Stimulated activated naive B cell treated with anti-CD40 and anti-IgM and Interleukin-4, amounts not matched to agents 10 μg/mL and 1 μg/mL and 100 μg/mL, for 72 hours (primary cell): ENCODE measurements at regions not wholly inside any gene's neighbourhood (a gene's known extent, or its start where the extent isn't known, plus 50 kb on each side); places are given as distances from the start of the nearest gene placed in this dataset.

Source experiments
- ATAC-seq, 2 donors: fragments of 150-1000 bp; cut with Tn5 transposase; replicated peaks; 2 replicates each; pipeline ENCODE4 v1.10.0; 2021; ENCODE audit warnings: moderate library complexity in 1 of 2
- DNase-seq: peaks from one replicate; pipeline ENCODE4 v3.0.0; 2021
- H3K27ac Mint-ChIP-seq: one replicate; pipeline ENCODE4 v1.8.0; 2022; ENCODE audit warnings: mild to moderate bottlenecking, mixed read lengths
- H3K27me3 Mint-ChIP-seq, 2 donors: one replicate each; pipeline ENCODE4 v1.8.0; 2022; ENCODE audit warnings: mixed read lengths in 2 of 2
- H3K36me3 Mint-ChIP-seq, 2 donors: one replicate each; pipeline ENCODE4 v1.8.0; 2022; ENCODE audit warnings: mixed read lengths in 2 of 2, mild to moderate bottlenecking in 1 of 2
- H3K4me1 Mint-ChIP-seq, 2 donors: one replicate each; pipeline ENCODE4 v1.8.0; 2022; ENCODE audit warnings: mixed read lengths in 2 of 2, mild to moderate bottlenecking in 1 of 2
- H3K4me3 Mint-ChIP-seq, 2 donors: one replicate each; pipeline ENCODE4 v1.8.0; 2022; ENCODE audit warnings: mild to moderate bottlenecking in 2 of 2, mixed read lengths in 2 of 2, moderate library complexity in 1 of 2
- H3K9me3 Mint-ChIP-seq, 2 donors: one replicate each; pipeline ENCODE4 v1.8.0; 2022; ENCODE audit warnings: mixed read lengths in 2 of 2, mild to moderate bottlenecking in 1 of 2

- Mint-ChIP-seq H3K36me3 (no peaks in the 10 kb centered on the region), H3K27ac (no peak overlapping the region), H3K27me3 (peaks cover 5% of the 10 kb centered on the region in 2 donors), H3K9me3 (peaks cover 0 to 1% of the 10 kb centered on the region in 2 donors), H3K4me3 (no peak overlapping the region), H3K4me1 (no peaks in the 10 kb centered on the region)
- DNase-seq: no peak
- no peak for ATAC-seq
These were observed 200.1 kb downstream of the SALL1 start for GRCh38 chr16:50950955-50951354.

- Mint-ChIP-seq H3K36me3 (no peaks in the 10 kb centered on the region), H3K9me3 (peaks cover 0 to 1% of the 10 kb centered on the region in 2 donors), H3K4me1 (no peaks in the 10 kb centered on the region), H3K4me3 (no peak overlapping the region), H3K27me3 (peaks cover 5% of the 10 kb centered on the region in 2 donors), H3K27ac (no peak overlapping the region)
- ATAC-seq (no peak), DNase-seq (no peak)
These were observed 202.7 kb downstream of the SALL1 start for GRCh38 chr16:50948268-50948930.

- DNase-seq (no peak), ATAC-seq (no peak)
- Mint-ChIP-seq H3K4me1 (no peaks in the 10 kb centered on the region), H3K4me3 (no peak overlapping the region), H3K9me3 (peaks cover 0 to 1% of the 10 kb centered on the region in 2 donors), H3K27me3 (peaks cover 5% of the 10 kb centered on the region in 2 donors), H3K36me3 (no peaks in the 10 kb centered on the region), H3K27ac (no peak overlapping the region)
These were observed 203.2 kb downstream of the SALL1 start for GRCh38 chr16:50947826-50948225.

GRCh38 chr16:50946606-50947005, 204.5 kb downstream of the SALL1 start:
- H3K4me3 Mint-ChIP-seq: no peak overlapping the region
- H3K36me3 Mint-ChIP-seq: no peaks in the 10 kb centered on the region
- H3K4me1 Mint-ChIP-seq: no peaks in the 10 kb centered on the region
- no peaks in the 10 kb centered on the region for H3K27me3 Mint-ChIP-seq
- no peak for ATAC-seq
- DNase-seq: no peak
- H3K27ac Mint-ChIP-seq: no peak overlapping the region
- H3K9me3 Mint-ChIP-seq: peaks cover 0 to 1% of the 10 kb centered on the region in 2 donors

- no peaks in the 10 kb centered on the region for H3K4me1 Mint-ChIP-seq
These were observed 204.2 kb downstream of the CYLD start for GRCh38 chr16:50946098-50946497.

GRCh38 chr16:50945171-50945570, 203.3 kb downstream of the CYLD start:
- H3K4me1 Mint-ChIP-seq: no peaks in the 10 kb centered on the region
- ATAC-seq: no peak
- no peak for DNase-seq

More at GRCh38 chr16:50946098-50946497, 204.2 kb downstream of the CYLD start:
- no peak for ATAC-seq
- no peak overlapping the region for H3K4me3 Mint-ChIP-seq
- H3K27me3 Mint-ChIP-seq: no peaks in the 10 kb centered on the region
- peaks cover 0 to 1% of the 10 kb centered on the region in 2 donors for H3K9me3 Mint-ChIP-seq
- no peak for DNase-seq
- H3K36me3 Mint-ChIP-seq: no peaks in the 10 kb centered on the region
- no peak overlapping the region for H3K27ac Mint-ChIP-seq

GRCh38 chr16:50944436-50944835, 202.6 kb downstream of the CYLD start:
- H3K4me3 Mint-ChIP-seq: no peak overlapping the region
- H3K27me3 Mint-ChIP-seq: no peaks in the 10 kb centered on the region
- no peaks in the 10 kb centered on the region for H3K4me1 Mint-ChIP-seq
- no peak overlapping the region for H3K27ac Mint-ChIP-seq
- DNase-seq: no peak
- H3K9me3 Mint-ChIP-seq: peaks cover 0 to 1% of the 10 kb centered on the region in 2 donors
- ATAC-seq: no peak
- H3K36me3 Mint-ChIP-seq: no peaks in the 10 kb centered on the region

More at GRCh38 chr16:50945171-50945570, 203.3 kb downstream of the CYLD start:
- no peak overlapping the region for H3K4me3 Mint-ChIP-seq
- peaks cover 0 to 1% of the 10 kb centered on the region in 2 donors for H3K9me3 Mint-ChIP-seq
- no peaks in the 10 kb centered on the region for H3K27me3 Mint-ChIP-seq
- H3K36me3 Mint-ChIP-seq: no peaks in the 10 kb centered on the region
- H3K27ac Mint-ChIP-seq: no peak overlapping the region

- Mint-ChIP-seq H3K4me1 (no peaks in the 10 kb centered on the region), H3K4me3 (no peak overlapping the region), H3K36me3 (no peaks in the 10 kb centered on the region), H3K27me3 (no peaks in the 10 kb centered on the region), H3K27ac (no peak overlapping the region), H3K9me3 (peaks cover 0 to 1% of the 10 kb centered on the region in 2 donors)
- ATAC-seq (no peak), DNase-seq (no peak)
These were observed 202.1 kb downstream of the CYLD start for GRCh38 chr16:50944033-50944432.

- Mint-ChIP-seq H3K4me1 (no peaks in the 10 kb centered on the region), H3K27me3 (no peaks in the 10 kb centered on the region), H3K27ac (no peak overlapping the region), H3K9me3 (peaks cover 0 to 1% of the 10 kb centered on the region in 2 donors), H3K4me3 (no peak overlapping the region), H3K36me3 (no peaks in the 10 kb centered on the region)
- ATAC-seq: no peak
- DNase-seq: no peak
These were observed 200.3 kb downstream of the CYLD start for GRCh38 chr16:50942143-50942542.

GRCh38 chr16:50941681-50942080, 199.8 kb downstream of the CYLD start:
- peaks cover 0 to 1% of the 10 kb centered on the region in 2 donors for H3K9me3 Mint-ChIP-seq
- H3K4me1 Mint-ChIP-seq: no peaks in the 10 kb centered on the region

GRCh38 chr16:50940275-50940854, 198.5 kb downstream of the CYLD start:
- Mint-ChIP-seq H3K36me3 (no peaks in the 10 kb centered on the region), H3K9me3 (no peaks in the 10 kb centered on the region), H3K4me1 (no peaks in the 10 kb centered on the region), H3K27me3 (peaks cover 0 to 5% of the 10 kb centered on the region in 2 donors), H3K27ac (no peak overlapping the region), H3K4me3 (no peak overlapping the region)
- ATAC-seq (no peak), DNase-seq (no peak)

More at GRCh38 chr16:50941681-50942080, 199.8 kb downstream of the CYLD start:
- ATAC-seq (no peak), DNase-seq (no peak)
- no peak overlapping the region for H3K4me3 Mint-ChIP-seq
- H3K27me3 Mint-ChIP-seq: no peaks in the 10 kb centered on the region
- H3K27ac Mint-ChIP-seq: no peak overlapping the region
- no peaks in the 10 kb centered on the region for H3K36me3 Mint-ChIP-seq

- H3K4me1 Mint-ChIP-seq: no peaks in the 10 kb centered on the region
- no peak overlapping the region for H3K27ac Mint-ChIP-seq
- peaks cover 5% of the 10 kb centered on the region in 2 donors for H3K27me3 Mint-ChIP-seq
- no peak for DNase-seq
- H3K9me3 Mint-ChIP-seq: peaks cover 0 to 2% of the 10 kb centered on the region in 2 donors
- ATAC-seq: no peak
- no peak overlapping the region for H3K4me3 Mint-ChIP-seq
- H3K36me3 Mint-ChIP-seq: no peaks in the 10 kb centered on the region
These were observed 197.5 kb downstream of the CYLD start for GRCh38 chr16:50939356-50939755.

- Mint-ChIP-seq H3K4me3 (no peak overlapping the region), H3K27me3 (peaks cover 5% of the 10 kb centered on the region in 2 donors), H3K4me1 (no peaks in the 10 kb centered on the region), H3K9me3 (peaks cover 0 to 2% of the 10 kb centered on the region in 2 donors), H3K36me3 (no peaks in the 10 kb centered on the region), H3K27ac (no peak overlapping the region)
- DNase-seq: no peak
- ATAC-seq: no peak
These were observed 197.0 kb downstream of the CYLD start for GRCh38 chr16:50938932-50939331.

- H3K4me1 Mint-ChIP-seq: no peaks in the 10 kb centered on the region
- no peaks in the 10 kb centered on the region for H3K36me3 Mint-ChIP-seq
- DNase-seq (no peak), ATAC-seq (no peak)
- peaks cover 0 to 2% of the 10 kb centered on the region in 2 donors for H3K9me3 Mint-ChIP-seq
- no peak overlapping the region for H3K4me3 Mint-ChIP-seq
- no peak overlapping the region for H3K27ac Mint-ChIP-seq
- peaks cover 5 to 9% of the 10 kb centered on the region in 2 donors for H3K27me3 Mint-ChIP-seq
These were observed 191.4 kb downstream of the CYLD start for GRCh38 chr16:50933262-50933661.

- peaks cover 0 to 2% of the 10 kb centered on the region in 2 donors for H3K9me3 Mint-ChIP-seq
- ATAC-seq: no peak
These were observed 190.6 kb downstream of the CYLD start for GRCh38 chr16:50932348-50932935.

More at GRCh38 chr16:50932348-50932935, 190.6 kb downstream of the CYLD start:
- H3K4me1 Mint-ChIP-seq: no peaks in the 10 kb centered on the region
- H3K27ac Mint-ChIP-seq: no peak overlapping the region
- no peak for DNase-seq
- H3K27me3 Mint-ChIP-seq: peaks cover 5 to 9% of the 10 kb centered on the region in 2 donors
- no peak overlapping the region for H3K4me3 Mint-ChIP-seq
- no peaks in the 10 kb centered on the region for H3K36me3 Mint-ChIP-seq
